Fibroblast of villous mesenchyme (primary cell): ENCODE measurements at regions not wholly inside any gene's neighbourhood (a gene's known extent, or its start where the extent isn't known, plus 50 kb on each side); places are given as distances from the start of the nearest gene placed in this dataset.
"Not testable (repeated sequence)": the region's sequence is repeated elsewhere in the genome, so short reads cannot be mapped to it uniquely, and the experiment has no call there.

Source experiments
- DNase-seq: peaks from one replicate; pipeline ENCODE4 v3.0.0-alpha.2; 2010; ENCODE audit warnings: low read depth
- H3K4me3 ChIP-seq: 2 replicates; pipeline ENCODE4 v1.5.1; 2011; ENCODE audit warnings: low read depth, mild to moderate bottlenecking, low read length
- CTCF ChIP-seq: IDR thresholded peaks from 2 replicates; pipeline ENCODE4 v1.5.1; 2012; ENCODE audit warnings: low read depth, mild to moderate bottlenecking, low read length; ENCODE audit not compliant: insufficient read depth

DNA sequence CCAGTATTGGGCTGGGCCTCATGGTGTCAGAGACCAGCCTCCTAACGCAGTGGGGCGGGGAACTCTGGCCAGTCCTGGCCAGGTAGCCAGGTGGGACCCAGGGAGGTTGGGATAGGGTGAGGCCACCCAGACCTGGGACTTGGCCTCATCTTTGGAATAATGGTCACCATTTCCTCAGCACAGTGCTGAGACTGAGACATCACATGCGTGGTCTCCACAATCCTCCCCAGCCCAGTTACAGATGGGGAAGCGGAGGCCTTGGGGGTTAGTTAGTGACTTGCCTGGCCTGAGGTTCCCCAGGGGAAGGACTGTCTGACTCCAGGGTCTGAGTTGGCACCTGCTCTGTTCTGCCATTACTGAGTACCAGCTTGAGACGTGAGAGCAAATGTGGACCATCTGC, 77.9 kb upstream of the CASZ1 start:
- no peak for TF ChIP-seq CTCF
- no peak overlapping the region for H3K4me3 ChIP-seq
- no peak for DNase-seq

DNA sequence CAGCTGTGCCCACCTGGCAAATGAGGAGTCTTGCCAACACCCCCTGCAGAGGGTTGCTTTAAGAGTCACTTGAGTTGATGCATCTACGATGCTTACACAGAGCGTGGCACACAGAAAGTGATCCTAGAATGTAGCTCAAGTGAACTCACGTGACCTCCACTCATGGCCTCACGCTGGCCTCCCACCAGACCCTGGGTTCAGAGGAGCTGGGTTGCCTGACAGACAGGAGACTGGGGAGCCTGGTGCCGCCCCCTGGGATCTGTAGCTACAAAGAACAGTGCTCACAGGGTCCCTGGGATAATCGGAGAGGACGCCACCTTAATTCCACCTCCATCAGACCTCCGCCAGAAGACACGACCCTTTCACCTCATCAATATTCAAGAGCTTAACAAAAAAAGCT, 81.4 kb upstream of the CASZ1 start:
- H3K4me3 ChIP-seq = no peak overlapping the region
- DNase-seq = no peak
- no peak for TF ChIP-seq CTCF

DNA sequence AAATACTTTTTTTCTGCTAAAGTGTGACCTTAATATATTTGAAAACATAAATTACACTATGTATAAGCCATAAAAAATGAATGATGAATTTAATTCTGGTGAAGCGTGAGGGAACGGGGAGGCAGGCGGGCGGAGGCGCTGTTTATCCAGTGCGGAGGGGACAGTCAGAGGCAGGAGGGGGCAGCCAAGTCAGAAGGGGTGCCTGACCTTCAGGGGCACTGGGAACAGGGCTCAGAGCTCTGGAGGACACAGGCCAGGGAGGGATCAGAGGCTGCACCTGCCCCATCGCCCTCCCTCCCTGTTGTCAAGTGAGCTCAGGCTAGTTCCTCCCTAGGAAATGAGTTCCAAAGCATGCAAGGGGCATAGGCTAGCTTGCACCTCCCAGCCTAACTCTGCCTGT, 82.0 kb upstream of the CASZ1 start:
- TF ChIP-seq CTCF = no peak
- H3K4me3 ChIP-seq = no peak overlapping the region
- DNase-seq = no peak

GRCh38 chr1:10880063-10880462, 83.6 kb upstream of the CASZ1 start:
- no peak overlapping the region for H3K4me3 ChIP-seq
- DNase-seq = no peak
- TF ChIP-seq CTCF = no peak

GRCh38 chr1:10881046-10881445, 84.6 kb upstream of the CASZ1 start:
- TF ChIP-seq CTCF = no peak
- no peak for DNase-seq
- no peak overlapping the region for H3K4me3 ChIP-seq

DNA sequence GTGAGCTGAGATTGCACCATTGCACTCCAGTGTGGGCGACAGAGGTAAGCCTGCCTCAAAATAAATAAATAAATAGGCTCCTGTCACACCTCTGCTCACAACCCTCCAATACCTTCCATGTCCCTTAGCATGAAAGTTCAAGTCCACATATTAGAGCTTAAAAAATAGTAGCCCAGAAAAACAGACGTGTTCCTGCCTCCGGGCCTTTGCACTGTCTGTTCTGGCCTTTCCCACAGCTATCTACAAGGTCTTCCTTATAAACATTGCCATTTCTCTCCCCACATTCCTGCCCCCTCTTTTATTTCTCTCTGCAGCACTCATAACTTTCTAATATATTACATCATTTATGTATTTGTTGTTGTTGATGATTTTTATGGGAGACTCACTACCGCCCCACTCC, 85.6 kb upstream of the CASZ1 start:
- H3K4me3 ChIP-seq = no peak overlapping the region
- no peak for DNase-seq
- no peak for TF ChIP-seq CTCF

DNA sequence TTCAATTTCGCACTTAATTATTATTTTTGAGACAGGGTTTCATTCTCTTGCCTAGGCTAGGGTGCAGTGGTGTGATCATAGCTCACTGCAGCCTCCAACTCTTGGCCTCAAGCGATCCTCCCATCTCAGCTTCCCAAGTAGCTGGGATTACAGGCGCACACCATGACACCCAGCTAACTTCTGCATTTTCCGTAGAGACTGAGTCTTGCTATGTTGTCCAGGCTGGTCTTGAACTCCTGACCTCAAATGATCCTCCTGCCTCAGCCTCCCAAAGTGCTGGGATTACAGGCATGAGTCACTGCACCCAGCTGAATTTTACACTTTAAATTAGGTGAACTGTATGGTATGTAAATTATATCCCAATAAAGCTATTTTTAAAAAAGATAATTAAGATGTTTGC, 90.6 kb upstream of the CASZ1 start:
- not testable (repeated sequence) for H3K4me3 ChIP-seq, DNase-seq

- TF ChIP-seq CTCF = no peak
- no peak for DNase-seq
- no peak overlapping the region for H3K4me3 ChIP-seq
Measured at GRCh38 chr1:10888291-10888690, 91.8 kb upstream of the CASZ1 start.
